OCI-LY1 (cell line): ENCODE measurements at regions not wholly inside any gene's neighbourhood (a gene's known extent, or its start where the extent isn't known, plus 50 kb on each side); places are given as distances from the start of the nearest gene placed in this dataset.

ENCODE experiments used
- H2AFZ ChIP-seq: fragments of 200-600 bp; sonication (generic), shearing (Covaris generic); 2 replicates; pipeline ENCODE4 v1.6.0; 2014; ENCODE audit warnings: antibody characterized with exemption, mild to moderate bottlenecking, low read length
- H3F3A ChIP-seq: fragments of 200-600 bp; sonication (generic), shearing (Covaris generic); 2 replicates; pipeline ENCODE4 v1.6.0; 2014; ENCODE audit warnings: mild to moderate bottlenecking, antibody characterized with exemption, low read length, moderate library complexity; ENCODE audit not compliant: insufficient read depth
- H3K27ac ChIP-seq: fragments of 200-600 bp; sonication (generic); 2 replicates; pipeline ENCODE4 v1.5.1; 2014; ENCODE audit warnings: low read length, mixed run types, mild to moderate bottlenecking, low read depth; ENCODE audit not compliant: poor library complexity, severe bottlenecking
- H3K27me3 ChIP-seq: fragments of 200-600 bp; sonication (generic); 2 replicates; pipeline ENCODE4 v1.6.0; 2014; ENCODE audit warnings: antibody characterized with exemption, mild to moderate bottlenecking, low read length, moderate library complexity; ENCODE audit not compliant: insufficient read depth
- H3K36me3 ChIP-seq: fragments of 200-600 bp; sonication (generic); 2 replicates; pipeline ENCODE4 v1.6.1; 2014; ENCODE audit warnings: mild to moderate bottlenecking, antibody characterized with exemption, low read length, moderate library complexity, mixed read lengths; ENCODE audit not compliant: insufficient read depth
- H3K4me1 ChIP-seq: fragments of 200-600 bp; sonication (generic); 2 replicates; pipeline ENCODE4 v1.5.1; 2014; ENCODE audit warnings: mild to moderate bottlenecking, low read length, moderate library complexity; ENCODE audit not compliant: insufficient read depth, severe bottlenecking
- H3K4me2 ChIP-seq: fragments of 200-600 bp; sonication (generic), shearing (Covaris generic); 2 replicates; pipeline ENCODE4 v1.6.1; 2014; ENCODE audit warnings: low read length
- H3K4me3 ChIP-seq: fragments of 200-600 bp; sonication (generic); 2 replicates; pipeline ENCODE4 v1.5.1; 2014; ENCODE audit warnings: low read length, low read depth, mild to moderate bottlenecking, mixed read lengths; ENCODE audit not compliant: poor library complexity, severe bottlenecking
- H3K79me2 ChIP-seq: fragments of 200-600 bp; shearing (Covaris generic); 2 replicates; pipeline ENCODE4 v1.6.1; 2016; ENCODE audit warnings: mixed run types, low read length, mixed read lengths; ENCODE audit not compliant: insufficient read depth
- H3K9ac ChIP-seq: fragments of 200-600 bp; sonication (generic), shearing (Covaris generic); 2 replicates; pipeline ENCODE4 v1.6.1; 2014; ENCODE audit warnings: mild to moderate bottlenecking, low read length, mixed read lengths
- H3K9me2 ChIP-seq: fragments of 200-600 bp; sonication (generic), shearing (Covaris generic); 2 replicates; pipeline ENCODE4 v1.6.1; 2014; ENCODE audit warnings: low read depth, mild to moderate bottlenecking, low read length, mixed read lengths
- H3K9me3 ChIP-seq: fragments of 200-600 bp; shearing (Covaris generic); 2 replicates; pipeline ENCODE4 v1.6.1; 2014; ENCODE audit warnings: low read length, mixed read lengths
- H4K20me1 ChIP-seq: fragments of 200-600 bp; sonication (generic), shearing (Covaris generic); 2 replicates; pipeline ENCODE4 v1.6.0; 2016; ENCODE audit warnings: mild to moderate bottlenecking, low read length; ENCODE audit not compliant: insufficient read depth
- CTCF ChIP-seq: fragments of 200-600 bp; sonication (generic), shearing (Covaris generic); IDR thresholded peaks from 2 replicates; pipeline ENCODE4 v1.5.1; 2017; ENCODE audit warnings: mild to moderate bottlenecking, antibody characterized with exemption, low read length, moderate library complexity, mixed read lengths
- EZH2 ChIP-seq: fragments of 200-600 bp; sonication (generic), shearing (Covaris generic); IDR thresholded peaks from 2 replicates; pipeline ENCODE4 v1.8.0; 2017; ENCODE audit warnings: borderline replicate concordance, mixed run types, mild to moderate bottlenecking, antibody characterized with exemption, low read length, moderate library complexity, mixed read lengths

GRCh38 chr10:14391342-14391741, 60.6 kb upstream of the FRMD4A start:
- H4K20me1 ChIP-seq, result no peaks in the 10 kb centered on the region
- no peaks in the 10 kb centered on the region for H3K79me2 ChIP-seq
- TF ChIP-seq EZH2, result no peak
- TF ChIP-seq CTCF, result no peak
- H3K27me3 ChIP-seq, result no peaks in the 10 kb centered on the region
- H3K4me2 ChIP-seq, result no peak overlapping the region
- H3F3A ChIP-seq, result no peaks in the 10 kb centered on the region
- no peak overlapping the region for H3K4me3 ChIP-seq
- no peaks in the 10 kb centered on the region for H3K36me3 ChIP-seq
- H3K4me1 ChIP-seq, result no peaks in the 10 kb centered on the region
- H3K9ac ChIP-seq, result no peak overlapping the region
- H2AFZ ChIP-seq, result no peak overlapping the region
- H3K27ac ChIP-seq, result no peak overlapping the region
- H3K9me2 ChIP-seq, result no peaks in the 10 kb centered on the region
- H3K9me3 ChIP-seq, result no peaks in the 10 kb centered on the region

- Histone ChIP-seq H3K9me3 (no peaks in the 10 kb centered on the region), H3K9me2 (no peaks in the 10 kb centered on the region), H3K9ac (no peak overlapping the region), H3F3A (no peaks in the 10 kb centered on the region), H4K20me1 (no peaks in the 10 kb centered on the region), H3K27ac (no peak overlapping the region), H3K4me1 (no peaks in the 10 kb centered on the region), H3K79me2 (no peaks in the 10 kb centered on the region), H2AFZ (no peak overlapping the region), H3K4me3 (no peak overlapping the region), H3K27me3 (no peaks in the 10 kb centered on the region), H3K36me3 (no peaks in the 10 kb centered on the region), H3K4me2 (no peak overlapping the region)
- TF ChIP-seq EZH2, result no peak
- no peak for TF ChIP-seq CTCF
Observed at GRCh38 chr10:14389981-14390590, 59.4 kb upstream of the FRMD4A start.

GRCh38 chr10:14385596-14386593, 55.2 kb upstream of the FRMD4A start:
- Histone ChIP-seq H3K27me3 (no peaks in the 10 kb centered on the region), H3K9ac (no peak overlapping the region), H3K9me3 (no peaks in the 10 kb centered on the region), H3K36me3 (no peaks in the 10 kb centered on the region), H3K9me2 (no peaks in the 10 kb centered on the region), H3K4me2 (no peak overlapping the region), H3K4me1 (no peaks in the 10 kb centered on the region), H3K4me3 (no peak overlapping the region), H2AFZ (no peak overlapping the region), H3F3A (no peaks in the 10 kb centered on the region), H3K79me2 (no peaks in the 10 kb centered on the region), H4K20me1 (no peaks in the 10 kb centered on the region), H3K27ac (no peak overlapping the region)
- TF ChIP-seq CTCF, result no peak
- no peak for TF ChIP-seq EZH2
